NCI-H69 (cell line): ENCODE measurements at regions not wholly inside any gene's neighbourhood (a gene's known extent, or its start where the extent isn't known, plus 50 kb on each side); places are given as distances from the start of the nearest gene placed in this dataset.

Experiments used
- DNase-seq: peaks from one replicate; lab custom pipeline; 2025; lab: John Stamatoyannopoulos, UW

- no peak for DNase-seq
Observed at GRCh38 chr22:48253573-48253972, 1491.1 kb downstream of the TBC1D22A start.

- no peak for DNase-seq
Observed at GRCh38 chr22:48253136-48253535, 1490.7 kb downstream of the TBC1D22A start.

- DNase-seq, result no peak
Observed at GRCh38 chr22:48251629-48252028, 1489.2 kb downstream of the TBC1D22A start.

- DNase-seq, result no peak
Observed at GRCh38 chr22:48250937-48251530, 1488.6 kb downstream of the TBC1D22A start.

- no peak for DNase-seq
Observed at GRCh38 chr22:48250286-48250895, 1487.9 kb downstream of the TBC1D22A start.

- no peak for DNase-seq
Observed at GRCh38 chr22:48249713-48250268, 1487.3 kb downstream of the TBC1D22A start.

- DNase-seq, result no peak
Observed at GRCh38 chr22:48248901-48249455, 1486.5 kb downstream of the TBC1D22A start.

GRCh38 chr22:48247829-48248228 lies 1485.4 kb downstream of the TBC1D22A start:
- DNase-seq, result no peak

GRCh38 chr22:48245196-48245485 lies 1482.7 kb downstream of the TBC1D22A start:
- DNase-seq, result peak; percentile 13

- DNase-seq, result no peak
Observed at GRCh38 chr22:48244388-48245195, 1482.1 kb downstream of the TBC1D22A start.

GRCh38 chr22:48242461-48242864 lies 1480.0 kb downstream of the TBC1D22A start:
- DNase-seq, result no peak

GRCh38 chr22:48241658-48242057 lies 1479.2 kb downstream of the TBC1D22A start:
- DNase-seq, result no peak

GRCh38 chr22:48240935-48241230 lies 1478.4 kb downstream of the TBC1D22A start:
- no peak for DNase-seq

- DNase-seq, result no peak
Observed at GRCh38 chr22:48240148-48240934, 1477.9 kb downstream of the TBC1D22A start.

- DNase-seq, result no peak
Observed at GRCh38 chr22:48239461-48240147, 1477.2 kb downstream of the TBC1D22A start.

GRCh38 chr22:48238966-48239365 lies 1476.5 kb downstream of the TBC1D22A start:
- no peak for DNase-seq

- no peak for DNase-seq
Observed at GRCh38 chr22:48238284-48238915, 1476.0 kb downstream of the TBC1D22A start.

GRCh38 chr22:48237466-48238283 lies 1475.2 kb downstream of the TBC1D22A start:
- no peak for DNase-seq

GRCh38 chr22:48236261-48236660 lies 1473.8 kb downstream of the TBC1D22A start:
- no peak for DNase-seq

- no peak for DNase-seq
Observed at GRCh38 chr22:48235744-48236143, 1473.3 kb downstream of the TBC1D22A start.
